CD1c-positive myeloid dendritic cell (primary cell): ENCODE measurements at regions not wholly inside any gene's neighbourhood (a gene's known extent, or its start where the extent isn't known, plus 50 kb on each side); places are given as distances from the start of the nearest gene placed in this dataset.
"Not testable (repeated sequence)": the region's sequence is repeated elsewhere in the genome, so short reads cannot be mapped to it uniquely, and the experiment has no call there.

ENCODE experiments used
- DNase-seq: peaks from one replicate; pipeline ENCODE4 v3.0.0-alpha.2; 2016; ENCODE audit errors: extremely low spot score

DNA sequence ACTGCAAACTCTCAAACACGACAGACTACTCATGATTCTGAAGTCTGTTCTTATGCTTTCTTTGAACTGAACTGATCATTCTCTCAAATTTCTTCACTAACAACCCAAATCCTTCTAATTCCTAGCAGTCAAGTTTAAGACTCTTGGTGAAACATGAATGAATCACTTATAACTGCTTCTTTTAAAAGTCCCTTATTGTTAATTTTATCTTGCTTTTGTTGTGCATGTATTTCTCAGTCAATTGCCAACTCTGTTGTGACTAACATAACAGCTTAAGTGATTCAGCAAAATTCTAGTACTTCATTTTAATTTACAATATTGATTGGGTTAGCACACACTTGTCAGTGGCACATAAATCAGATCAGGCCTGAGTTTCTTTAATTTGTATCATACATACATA is 357.0 kb upstream of the FSIP2 start:
- DNase-seq: no peak

DNA sequence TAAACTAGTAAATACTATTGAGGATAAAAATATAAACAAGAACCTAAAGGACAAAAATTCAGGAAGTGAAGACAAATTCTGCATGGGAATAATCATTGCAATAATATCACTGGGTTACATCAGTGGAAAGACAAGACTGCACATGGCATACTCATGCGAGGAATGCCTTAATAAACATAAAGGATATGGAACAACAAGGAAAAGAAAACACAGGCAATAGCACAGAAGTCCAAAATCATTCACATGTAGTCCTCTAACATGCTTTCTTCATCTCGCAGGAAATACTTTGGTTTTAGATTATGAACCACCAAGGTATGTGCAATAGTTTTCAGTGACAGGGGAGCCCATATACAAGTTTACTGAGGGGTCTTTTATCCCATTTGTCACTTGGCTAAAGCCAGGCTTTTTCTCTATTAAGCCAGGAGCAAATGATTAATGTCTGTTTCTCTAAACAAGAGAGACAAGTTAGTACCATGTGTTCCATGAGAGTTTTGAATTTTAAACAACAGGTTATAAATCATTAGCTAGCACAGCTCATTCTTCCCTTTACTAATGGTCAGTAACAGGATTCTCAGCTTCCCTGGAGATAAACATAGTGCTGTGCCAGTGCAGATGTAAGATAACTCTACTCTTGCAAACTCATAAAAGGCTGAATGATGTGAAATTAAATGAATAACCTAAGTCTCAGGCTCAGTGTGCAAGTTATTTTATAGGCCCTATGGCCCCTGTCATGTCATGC is 353.6 kb upstream of the FSIP2 start:
- DNase-seq: no peak

DNA sequence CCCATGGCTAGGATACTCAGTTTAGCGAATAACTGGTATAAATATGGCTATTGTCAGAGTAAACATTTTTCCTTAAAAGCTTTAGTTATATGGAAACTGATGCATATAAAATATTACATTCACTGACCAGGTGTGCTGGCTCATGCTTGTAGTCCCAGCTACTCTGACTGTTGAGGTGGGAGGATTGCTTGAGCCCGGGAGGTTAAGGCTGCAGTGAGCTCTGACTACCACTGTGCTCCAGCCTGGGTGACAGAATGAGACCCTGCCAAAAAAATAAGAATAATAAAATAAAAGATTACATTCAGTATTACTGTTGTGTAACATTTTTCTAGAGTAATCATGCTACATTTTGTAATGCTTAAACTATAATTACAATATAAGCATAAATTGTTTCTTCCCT is 350.4 kb upstream of the FSIP2 start:
- DNase-seq: no peak

DNA sequence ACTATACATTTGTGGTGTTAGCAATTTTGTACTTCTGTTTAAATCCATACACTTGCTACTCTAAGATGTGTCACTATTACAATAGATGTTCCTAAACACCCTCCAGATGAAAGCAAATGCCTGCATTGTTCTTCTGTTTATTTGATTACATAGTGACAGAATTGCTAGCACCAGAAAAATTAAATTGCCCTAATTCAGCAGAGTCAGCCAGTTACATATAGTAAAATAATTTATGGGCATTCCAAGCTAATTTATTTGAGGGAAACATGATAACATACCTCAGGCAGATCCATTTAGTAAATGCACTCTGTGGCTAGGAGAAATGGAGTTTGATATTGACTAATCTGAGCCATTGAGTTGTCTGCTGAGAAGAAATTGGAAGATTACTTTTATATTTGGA is 347.1 kb upstream of the FSIP2 start:
- DNase-seq: no peak

DNA sequence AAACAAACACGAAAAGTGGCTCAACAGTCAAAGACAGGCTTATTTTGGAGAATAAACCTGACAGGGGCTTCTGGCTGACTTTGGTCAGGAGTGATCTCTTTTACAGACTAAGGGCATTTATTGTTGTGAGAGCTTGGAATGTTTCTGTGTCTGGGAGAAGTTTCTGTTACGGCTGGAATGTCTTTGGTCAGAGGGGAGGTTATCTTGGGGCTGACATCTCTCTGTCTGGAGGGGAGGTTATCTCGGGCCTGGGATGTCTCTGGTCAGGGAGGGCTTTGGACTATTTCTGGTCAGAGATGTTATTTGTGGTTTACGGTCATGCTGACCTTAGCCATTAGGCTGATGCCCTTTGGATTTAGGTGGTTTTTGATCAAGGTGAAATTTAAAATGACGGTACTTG is 345.5 kb upstream of the FSIP2 start:
- no peak for DNase-seq

DNA sequence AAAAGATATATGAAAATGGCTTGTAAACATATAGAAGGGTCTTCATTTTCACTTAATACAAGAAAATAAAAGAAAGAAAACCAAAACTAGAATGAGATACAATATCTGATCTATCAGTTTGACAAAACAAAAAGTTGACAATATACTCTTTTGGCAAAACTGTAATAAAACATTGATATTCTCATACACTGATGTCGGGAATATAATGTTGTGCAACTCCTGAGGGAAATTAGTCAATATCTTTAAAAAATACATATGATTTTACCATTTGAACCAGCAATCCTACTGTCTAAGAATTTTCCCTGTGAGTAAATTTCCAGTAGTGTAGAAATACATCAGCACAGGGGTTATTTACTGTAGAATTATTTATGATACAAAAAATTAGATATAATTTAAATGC is 336.1 kb upstream of the FSIP2 start:
- no peak for DNase-seq

DNA sequence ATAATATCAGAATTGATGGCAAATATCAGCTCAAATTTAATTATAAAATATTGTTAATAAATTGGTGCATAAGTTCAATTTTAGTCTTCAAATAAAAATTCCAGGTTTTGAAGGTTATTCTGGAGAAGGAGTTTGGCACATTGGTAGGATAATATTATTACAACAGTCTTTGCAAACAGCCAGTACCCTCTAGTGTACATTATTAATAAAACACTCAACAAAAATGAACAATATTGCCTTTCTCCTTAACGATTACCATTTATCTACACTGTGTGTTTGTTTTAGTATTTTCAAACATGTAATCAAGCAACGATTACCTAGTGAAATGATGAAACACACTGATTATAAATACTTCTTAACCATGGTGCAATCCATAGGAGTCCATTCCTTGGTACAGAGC is 334.0 kb upstream of the FSIP2 start:
- DNase-seq: no peak

DNA sequence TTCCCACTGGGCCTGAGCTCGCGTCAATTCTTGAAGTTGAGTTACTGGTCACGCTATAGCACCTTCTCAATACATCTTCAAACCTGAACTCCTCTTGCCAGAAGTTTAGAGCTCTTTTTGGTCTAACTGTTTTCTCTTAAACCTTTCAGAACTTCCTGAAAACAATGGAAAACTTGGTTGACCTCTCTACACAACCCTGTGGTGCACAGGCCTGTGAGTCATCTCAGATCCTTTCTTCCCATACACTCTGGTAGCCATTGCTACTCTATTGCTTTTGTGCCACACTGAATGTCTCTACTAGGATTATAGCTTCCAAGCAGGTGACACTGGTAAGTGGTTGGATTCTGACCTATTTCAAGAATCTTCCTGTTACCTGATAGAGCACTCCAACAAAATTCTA is 321.5 kb upstream of the FSIP2 start:
- DNase-seq: no peak

DNA sequence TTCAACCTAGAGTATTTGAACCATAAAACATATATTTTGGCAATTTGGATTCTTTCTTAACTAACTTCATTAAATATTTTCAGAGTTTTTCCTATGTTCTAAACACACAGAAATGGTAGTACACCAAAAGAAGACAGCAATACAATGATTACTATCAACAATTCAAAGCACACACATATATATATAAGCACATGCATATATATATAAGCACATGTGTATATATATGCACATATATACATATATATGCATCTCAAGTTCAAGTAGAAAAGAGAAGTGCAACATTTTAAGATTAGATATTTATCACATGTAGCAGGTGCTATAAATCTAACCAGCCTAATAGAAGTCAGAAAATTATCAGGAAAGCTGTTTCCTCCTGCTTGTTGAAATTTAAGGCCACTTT is 320.9 kb upstream of the FSIP2 start:
- no peak for DNase-seq

DNA sequence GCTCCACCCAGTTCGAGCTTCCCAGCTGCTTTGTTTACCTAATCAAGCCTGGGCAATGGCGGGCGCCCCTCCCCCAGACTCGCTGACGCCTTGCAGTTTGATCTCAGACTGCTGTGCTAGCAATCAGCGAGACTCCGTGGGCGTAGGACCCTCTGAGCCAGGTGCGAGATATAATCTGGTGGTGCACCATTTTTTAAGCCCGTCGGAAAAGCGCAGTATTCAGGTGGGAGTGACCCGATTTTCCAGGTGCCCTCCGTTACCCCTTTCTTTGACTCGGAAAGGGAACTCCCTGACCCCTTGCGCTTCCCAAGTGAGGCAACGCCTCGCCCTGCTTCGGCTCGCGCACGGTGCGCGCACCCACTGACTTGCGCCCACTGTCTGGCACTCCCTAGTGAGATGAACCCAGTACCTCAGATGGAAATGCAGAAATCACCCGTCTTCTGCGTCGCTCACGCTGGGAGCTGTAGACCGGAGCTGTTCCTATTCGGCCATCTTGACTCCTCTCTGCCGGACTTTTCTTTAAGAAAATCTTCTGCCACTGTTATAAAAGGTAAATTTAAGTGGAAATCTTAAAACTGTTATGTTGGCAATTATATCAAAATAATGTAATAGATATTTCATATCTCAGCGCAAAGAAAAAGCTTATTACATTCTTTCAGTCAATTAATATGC is 313.5 kb upstream of the FSIP2 start:
- DNase-seq: not testable (repeated sequence)

DNA sequence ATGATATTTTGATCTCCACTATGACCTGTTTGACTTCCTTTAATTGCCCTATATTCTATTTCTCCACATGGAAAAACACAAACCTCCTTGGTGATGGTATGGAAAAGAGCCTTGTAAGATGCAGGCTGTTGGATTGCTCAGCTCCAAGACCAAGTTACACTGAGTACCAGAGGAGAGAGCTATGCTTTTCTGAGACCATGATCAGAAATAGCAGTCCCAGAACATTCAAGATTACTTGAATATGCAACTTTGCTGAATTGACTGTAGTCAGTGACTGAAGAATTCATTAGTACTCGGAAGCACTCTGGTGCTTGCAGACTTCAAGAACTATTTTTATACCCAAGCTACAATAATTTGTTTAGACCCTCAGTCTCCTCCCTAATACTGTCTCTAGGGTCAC is 310.6 kb upstream of the FSIP2 start:
- no peak for DNase-seq

DNA sequence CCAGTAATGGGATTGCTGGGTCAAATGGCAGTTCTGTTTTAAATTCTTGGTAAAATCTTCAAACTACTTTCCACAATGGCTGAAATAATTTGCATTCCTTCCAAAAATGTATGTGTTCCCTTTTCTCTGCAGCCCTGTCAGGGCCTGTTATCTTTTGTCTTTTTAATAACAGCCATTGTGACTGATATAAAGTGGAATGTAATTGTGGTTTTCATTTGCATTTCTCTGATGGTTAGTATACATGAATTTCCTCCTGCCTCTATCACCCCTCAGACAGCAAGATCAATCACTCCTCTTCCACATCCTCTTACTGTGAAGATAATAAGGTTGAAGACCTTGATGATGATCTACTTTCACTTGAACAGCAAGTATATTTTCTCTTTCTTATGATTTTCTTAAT is 304.8 kb upstream of the FSIP2 start:
- DNase-seq: no peak

DNA sequence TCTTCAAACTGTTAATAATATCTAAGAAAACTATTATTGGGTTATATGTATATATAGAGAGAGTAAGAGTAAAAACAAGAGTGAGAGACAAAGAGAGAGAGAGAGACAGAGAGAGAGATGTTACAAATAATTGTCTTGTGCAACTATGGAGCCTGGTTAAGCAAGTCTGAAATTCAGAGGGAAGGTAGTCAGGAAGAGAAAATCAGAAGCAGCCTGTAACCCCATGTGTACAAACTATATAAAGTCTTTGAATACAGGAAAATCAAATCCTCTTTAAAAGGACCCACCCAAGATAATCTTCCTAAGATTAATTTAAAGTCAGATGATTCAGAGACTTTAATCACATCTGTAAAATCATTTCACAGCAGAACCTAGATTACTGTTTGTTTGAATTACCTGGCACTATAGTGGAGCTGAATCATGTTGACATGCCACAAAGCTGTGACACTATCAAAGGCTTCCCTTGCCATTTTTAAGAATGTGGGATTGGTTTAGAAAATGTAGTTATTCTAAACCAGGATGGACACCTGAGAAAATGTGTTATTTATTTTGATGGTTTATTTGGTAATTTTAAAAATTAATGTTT is 301.7 kb upstream of the FSIP2 start:
- no peak for DNase-seq

DNA sequence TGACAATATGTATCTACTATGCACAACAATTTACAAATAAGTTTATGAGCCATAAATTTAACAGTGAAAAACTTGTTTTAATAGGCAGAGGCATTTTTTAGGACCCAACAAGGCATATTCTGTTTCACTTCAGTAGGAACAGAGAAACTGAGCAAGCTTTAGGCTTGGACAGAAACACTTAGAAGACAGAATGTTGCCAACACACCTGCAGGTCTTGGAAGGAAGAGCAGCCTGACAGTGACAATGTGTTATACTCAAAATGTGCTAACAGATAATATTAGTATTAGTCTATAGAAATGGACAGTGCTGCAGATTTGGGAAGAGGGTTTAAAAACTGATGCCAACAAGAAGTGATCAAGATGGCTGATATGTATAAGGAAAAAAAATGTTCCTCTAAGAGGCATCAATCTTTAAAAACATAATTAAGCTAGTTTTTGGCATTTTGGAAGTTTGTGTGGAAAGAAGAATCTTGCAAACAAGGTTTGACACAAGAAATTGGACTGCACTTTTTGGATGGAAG is 297.1 kb upstream of the FSIP2 start:
- no peak for DNase-seq

DNA sequence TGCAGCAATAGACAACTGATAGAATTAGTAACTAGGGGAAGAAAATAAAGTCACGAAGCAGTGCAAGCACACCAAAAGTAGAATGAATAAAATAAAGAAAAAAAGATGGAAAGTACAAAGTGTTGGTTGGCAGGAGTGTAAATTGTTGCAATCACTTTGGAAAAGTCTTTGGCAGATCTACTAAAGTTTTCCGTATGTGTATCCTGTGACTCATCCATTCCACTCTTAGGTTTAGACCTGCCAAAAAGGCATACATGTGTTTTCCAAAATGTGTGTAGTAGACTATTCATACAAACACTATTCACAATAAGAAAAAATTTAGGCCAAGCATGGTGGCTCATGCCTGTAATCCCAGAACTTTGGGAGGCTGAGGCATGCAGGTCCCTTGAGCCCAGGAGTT is 282.1 kb upstream of the FSIP2 start:
- DNase-seq: no peak

DNA sequence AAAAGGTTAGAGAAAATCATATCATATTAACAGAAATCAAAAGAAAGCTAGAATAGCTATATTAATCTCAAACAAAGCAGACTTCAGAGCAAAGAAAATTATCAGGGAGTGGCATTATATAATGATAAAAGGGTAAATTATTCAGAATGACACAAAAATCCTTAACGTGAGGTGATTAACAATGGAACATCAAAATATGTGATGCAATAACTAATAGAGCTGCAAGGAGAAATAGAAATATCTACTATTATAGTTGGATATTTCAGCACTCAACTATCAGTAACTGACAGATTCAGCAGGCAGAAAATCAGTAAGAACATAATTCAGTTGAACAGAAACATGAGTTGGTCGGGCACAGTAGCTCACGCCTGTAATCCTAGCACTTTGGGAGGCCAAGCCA is 275.1 kb upstream of the FSIP2 start:
- no peak for DNase-seq

DNA sequence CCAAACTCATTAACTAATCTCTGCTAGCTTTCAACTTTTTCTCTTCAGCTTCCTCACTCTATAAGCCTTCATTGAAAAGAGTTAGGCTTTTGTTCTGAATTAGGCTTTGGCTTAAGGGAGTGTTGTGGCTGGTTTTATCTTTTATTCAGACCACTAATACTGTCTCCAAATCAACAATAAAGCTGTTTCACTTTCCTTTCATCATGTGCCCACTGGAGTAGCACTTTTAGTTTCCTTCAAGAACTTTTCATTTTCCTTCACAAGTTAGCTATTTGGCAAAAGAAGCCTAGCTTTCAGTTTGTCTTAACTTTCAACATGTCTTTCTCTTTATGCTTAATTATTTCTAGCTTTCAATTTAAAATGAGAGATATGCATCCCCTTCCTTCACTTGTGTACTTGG is 271.7 kb upstream of the FSIP2 start:
- DNase-seq: no peak

DNA sequence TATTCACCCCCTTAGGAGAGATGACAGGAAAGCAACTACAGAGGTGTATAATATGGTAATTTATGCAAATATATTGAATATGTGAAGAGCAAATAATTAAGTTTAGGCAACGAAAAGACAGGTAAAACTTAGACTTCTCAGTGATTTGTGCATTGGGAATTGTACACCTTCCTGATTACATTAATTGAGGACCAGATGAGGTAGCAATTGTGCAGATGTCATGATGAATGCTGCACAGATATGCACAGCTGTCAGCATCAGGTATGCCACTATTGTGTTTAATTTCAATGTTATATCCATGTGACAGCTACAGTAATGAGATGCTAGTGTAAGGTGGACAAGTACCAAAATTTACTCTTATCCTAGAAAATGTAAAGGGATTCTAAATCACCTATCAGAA is 267.2 kb upstream of the FSIP2 start:
- DNase-seq: no peak

DNA sequence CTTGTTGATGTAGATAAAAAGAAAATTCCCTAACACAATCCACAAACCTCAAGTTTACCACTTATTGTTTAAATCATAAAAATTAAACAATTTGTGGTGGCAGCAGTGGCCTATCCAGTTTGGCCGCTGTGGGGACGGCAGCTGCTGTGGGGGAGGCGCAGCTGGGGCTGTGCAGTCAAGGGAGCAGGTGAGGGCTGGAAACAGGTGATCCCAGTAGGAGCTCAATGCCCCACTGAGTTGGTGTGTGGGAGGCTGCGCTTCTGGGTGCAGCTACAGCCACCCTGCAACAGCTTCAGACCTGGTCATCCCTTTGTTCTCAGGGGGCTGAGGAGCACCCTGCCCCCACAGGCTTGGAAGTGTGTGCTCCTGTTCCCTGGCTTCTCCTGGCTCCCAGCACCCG is 266.0 kb upstream of the FSIP2 start:
- DNase-seq: no peak

DNA sequence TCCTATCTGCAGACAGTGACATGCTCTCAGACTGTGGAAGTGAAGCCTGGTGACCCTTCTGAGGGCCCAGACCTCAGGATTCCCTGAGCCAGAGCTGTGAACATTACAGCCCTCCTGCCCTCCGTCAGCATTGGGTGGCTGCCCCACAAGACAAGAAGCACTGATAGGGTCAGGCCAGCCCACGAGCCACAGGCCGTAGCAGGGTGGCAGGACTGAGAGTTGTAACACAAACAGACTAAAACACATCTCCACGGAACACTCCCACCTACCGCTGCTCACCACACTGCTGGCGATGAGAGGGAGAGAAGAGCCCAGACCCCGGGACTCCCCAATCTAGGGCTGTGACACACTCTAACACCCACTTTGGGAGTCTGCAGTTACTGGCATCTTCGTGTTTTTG is 264.8 kb upstream of the FSIP2 start:
- DNase-seq: no peak

DNA sequence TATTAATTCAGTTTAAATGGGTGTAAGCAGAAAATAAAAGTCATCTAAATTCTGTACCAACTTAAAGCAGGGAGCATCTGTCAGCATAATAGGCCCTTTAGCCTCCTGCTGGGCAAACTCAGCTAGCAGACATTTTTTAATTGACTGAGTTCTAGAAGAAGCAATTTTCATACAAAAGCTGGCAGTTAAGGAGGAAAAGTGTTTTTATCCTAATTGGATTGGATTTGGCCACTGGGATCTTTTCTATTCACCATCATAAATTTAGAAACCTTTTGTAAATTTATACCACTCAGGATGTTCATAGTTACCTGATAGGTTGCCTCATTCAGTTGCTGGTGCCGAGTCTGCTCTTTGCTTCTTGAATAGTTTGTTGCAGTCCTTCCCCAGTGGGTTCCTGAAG is 262.7 kb upstream of the FSIP2 start:
- DNase-seq: no peak

DNA sequence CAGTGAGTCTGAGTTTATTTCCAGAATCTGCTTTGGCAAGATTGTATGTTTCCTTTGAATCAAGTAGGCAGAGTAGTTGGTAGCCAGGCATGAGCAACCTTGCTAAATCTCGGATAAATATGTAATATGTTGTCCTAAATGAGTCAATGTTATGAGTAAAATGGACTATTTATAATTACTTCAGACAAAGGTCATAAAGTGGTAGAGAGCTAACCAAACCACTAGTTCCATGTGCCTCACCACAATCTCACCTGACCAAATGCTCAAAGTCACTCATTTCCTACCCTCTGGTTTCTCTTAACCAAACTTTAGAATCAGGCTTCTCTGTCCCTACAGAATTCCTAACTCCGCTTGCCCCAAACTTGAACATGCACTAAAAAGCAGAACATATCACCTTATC is 261.2 kb upstream of the FSIP2 start:
- no peak for DNase-seq

DNA sequence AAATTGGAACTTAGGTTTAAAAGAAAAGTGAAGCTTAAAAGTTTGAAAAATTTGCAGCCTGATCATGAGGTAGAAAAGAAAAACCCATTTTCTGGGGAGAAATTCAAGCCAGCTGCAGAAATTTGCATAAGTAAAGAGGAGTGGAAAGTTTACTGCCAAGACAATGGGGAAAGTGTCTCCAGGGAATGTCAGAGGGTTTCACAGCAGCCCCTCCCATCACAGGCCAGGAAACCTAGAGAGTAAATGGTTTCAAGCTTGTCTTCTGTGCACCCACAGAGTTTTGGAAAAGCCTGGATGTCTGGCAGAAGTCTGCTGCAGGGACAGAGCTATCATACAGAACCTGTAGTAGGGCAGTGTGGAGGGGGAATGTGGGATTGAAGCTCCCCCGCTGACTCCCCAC is 254.0 kb upstream of the FSIP2 start:
- DNase-seq: no peak
